GDM1 (cell line): ENCODE measurements at regions not wholly inside any gene's neighbourhood (a gene's known extent, or its start where the extent isn't known, plus 50 kb on each side); places are given as distances from the start of the nearest gene placed in this dataset.
"Not testable (repeated sequence)": the region's sequence is repeated elsewhere in the genome, so short reads cannot be mapped to it uniquely, and the experiment has no call there.

Source experiments
- DNase-seq: peaks from one replicate; lab custom pipeline; 2025; lab: John Stamatoyannopoulos, UW

DNA sequence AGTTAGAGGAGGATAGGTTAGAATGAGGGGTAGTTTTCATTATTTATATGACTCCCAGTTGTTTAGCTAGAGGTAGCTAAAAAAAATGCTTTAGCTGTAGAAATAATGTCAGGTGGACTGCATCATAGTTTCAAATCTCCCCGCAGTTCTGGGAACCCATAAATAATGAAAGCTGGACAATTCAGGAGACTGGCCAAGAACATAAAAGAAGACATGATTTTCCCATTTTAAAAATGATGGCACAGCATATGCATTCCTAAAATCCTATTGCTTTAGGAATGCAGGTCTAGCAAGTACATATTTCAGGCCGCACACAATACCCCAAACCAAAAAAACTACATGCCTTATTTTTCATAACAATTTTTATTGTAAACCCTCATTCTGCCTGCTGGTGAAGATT lies 143.3 kb downstream of the CTH start:
- DNase-seq: no peak

DNA sequence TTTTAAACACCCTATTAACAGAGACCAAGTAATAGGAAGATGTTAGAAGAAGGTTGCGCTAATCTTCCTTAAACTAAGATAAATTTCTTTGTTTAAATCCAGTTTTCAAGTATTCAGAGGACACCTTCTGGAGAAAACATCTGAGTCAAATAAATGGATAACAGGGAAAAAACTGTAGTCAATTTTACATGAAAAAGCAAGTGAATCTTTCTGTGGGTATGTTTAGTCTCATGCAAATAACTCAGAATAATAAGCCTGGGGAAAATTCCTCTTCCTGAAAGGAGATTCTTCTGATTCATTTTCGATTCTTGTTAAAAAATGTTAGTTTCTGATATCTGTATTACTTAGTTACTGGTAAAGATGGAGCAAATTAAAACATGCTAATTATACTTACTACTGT lies 145.5 kb downstream of the CTH start:
- DNase-seq: no peak

DNA sequence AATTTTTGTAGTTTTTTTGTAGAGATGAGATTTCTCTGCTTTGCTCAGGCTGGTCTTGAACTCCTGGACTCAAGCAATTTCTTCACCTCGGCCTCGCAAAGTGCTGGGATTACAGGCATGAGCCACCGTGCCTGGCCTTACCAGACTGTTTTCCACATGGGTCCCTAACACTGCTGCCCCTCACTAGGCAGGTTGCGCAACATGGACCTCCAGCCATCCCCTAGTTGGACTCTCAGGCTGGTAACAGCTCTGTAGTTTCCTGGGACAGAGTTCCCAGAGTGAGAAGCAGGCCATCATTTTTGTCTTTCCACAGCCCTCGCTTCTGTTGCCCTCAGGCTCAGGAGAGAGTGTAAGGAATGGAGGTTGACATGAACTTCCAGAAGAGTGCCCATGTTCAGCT lies 156.1 kb downstream of the CTH start:
- DNase-seq: no peak

DNA sequence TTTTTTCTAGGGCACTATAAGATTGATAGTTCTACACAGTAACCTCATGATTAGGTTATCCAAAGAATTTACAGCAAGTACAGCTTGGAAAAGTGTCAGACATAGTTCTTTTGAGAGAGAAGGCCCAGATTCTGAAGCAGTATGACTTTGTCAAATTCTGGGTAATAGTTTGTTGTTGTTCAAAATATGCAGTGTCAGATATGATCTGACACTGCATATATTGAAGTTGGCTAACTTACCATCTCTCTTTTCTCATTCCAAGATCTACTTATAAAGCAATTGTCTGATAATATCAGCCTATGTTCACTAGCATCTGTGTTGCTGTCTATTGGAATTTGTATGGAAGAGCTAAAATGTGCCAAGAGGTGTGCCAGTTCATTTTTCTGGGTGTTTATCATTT lies 160.1 kb downstream of the CTH start:
- no peak for DNase-seq

DNA sequence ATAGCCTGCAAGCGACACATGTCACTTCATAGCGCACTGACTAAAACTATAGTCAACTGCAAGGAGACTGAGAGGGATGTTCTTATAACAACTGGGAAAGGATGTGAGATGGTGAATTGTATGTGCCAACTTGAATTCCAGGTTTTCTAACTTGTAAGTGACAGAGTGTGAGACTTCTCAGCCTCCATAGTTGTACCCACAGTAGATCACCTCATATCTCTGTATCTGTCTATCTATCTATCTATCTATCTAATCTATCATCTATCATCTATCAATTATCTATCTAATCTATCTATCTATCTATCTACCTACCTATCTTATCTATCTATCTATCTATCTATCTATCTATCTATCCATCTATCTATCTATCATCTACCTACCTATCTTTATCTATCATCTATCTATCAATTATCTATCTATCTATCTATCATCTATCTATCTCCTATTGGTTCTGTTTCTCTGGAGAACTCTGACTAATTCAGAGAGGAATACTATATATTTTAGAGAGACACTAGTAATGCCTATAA lies 162.3 kb downstream of the CTH start:
- DNase-seq: no peak

DNA sequence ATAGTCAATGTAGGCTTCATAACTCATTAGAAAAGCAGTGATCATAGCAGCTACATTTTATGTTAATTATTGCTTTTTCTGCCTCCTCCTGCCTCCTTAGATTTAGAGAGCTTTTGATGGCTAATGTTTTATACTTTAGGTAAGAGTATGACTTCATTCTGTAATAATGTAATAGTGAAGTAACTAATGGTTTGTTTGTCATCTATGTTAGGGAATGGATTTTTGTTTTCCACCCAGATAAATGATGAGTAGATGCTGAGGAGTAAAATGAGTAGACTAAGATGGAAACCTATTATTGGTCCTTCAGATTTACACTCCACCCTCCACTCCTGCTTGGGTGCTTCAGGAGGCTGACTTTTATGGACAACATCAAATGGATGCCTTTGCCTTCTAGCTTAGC lies 170.6 kb downstream of the CTH start:
- no peak for DNase-seq

DNA sequence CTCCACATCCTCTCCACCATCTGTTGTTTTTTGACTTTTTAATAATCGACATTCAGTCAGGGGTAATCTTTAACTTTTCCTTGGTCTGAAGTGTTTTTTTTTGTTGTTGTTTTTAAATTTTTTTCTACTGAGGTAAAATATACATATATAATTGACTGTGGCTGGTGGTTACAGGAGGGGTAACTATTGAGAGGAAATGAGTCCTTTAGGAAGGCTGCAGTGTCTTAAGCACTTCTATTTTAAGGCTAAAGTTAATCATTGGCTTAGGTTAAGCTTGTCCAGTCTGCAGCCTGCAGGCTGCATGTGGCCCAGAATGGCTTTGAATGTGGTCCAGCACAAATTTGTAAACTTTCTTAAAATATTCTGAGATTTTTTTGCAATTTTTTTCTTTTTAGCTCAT lies 172.5 kb downstream of the CTH start:
- no peak for DNase-seq

DNA sequence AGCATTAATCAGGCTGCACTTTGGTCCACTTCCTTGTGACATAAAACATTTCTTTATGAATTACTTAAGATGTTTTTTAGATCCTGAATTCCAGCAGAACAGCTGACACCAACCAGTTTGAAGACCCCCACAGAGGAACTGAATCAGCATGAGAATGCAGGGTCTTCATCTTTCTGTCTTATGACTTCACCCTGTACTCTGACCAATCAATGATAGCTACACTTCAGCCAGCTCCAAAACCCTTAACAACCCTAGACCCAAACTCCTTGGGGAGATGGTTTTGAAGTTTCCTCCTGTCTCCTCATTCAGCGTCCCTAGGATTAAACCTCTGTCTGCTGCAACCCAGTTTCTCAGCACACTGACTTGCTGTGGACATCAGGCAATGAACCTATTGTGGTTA lies 175.0 kb downstream of the CTH start:
- DNase-seq: no peak

DNA sequence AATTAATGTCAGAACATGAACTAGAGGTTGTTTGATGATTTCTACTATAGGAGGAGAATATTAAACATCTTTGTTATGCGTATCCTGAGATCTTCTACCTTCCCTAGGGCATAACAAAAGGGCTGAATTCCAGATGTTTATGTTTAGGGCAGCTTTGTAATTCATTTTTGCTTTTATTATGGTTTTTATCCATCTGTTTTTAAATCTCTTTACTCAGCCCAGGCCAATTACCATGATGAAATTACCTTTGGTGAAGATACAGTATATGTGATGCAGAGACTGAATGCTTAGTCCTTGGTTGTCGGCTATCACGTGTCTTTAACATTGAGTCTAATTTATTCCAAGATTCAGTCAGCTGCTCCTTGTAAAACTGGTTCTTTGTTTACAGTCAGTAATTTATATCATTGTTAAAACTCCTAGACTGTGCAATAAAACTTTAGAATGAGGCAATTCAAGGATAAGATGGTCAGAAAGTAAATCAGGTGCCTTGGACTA lies 176.9 kb downstream of the CTH start:
- DNase-seq: no peak

DNA sequence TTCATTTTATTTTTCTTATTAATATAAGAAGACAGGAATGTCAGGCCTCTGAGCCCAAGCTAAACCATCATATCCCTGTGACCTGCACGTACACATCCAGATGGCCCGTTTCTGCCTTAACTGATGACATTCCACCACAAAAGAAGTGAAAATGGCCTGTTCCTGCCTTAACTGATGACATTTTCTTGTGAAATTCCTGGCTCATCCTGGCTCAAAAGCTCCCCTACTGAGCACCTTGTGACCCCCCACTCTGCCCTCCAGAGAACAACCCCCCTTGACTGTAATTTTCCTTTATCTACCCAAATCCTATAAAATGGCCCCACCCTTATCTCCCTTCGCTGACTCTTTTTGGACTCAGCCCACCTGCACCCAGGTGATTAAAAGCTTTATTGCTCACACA lies 182.5 kb downstream of the CTH start:
- DNase-seq: not testable (repeated sequence)

DNA sequence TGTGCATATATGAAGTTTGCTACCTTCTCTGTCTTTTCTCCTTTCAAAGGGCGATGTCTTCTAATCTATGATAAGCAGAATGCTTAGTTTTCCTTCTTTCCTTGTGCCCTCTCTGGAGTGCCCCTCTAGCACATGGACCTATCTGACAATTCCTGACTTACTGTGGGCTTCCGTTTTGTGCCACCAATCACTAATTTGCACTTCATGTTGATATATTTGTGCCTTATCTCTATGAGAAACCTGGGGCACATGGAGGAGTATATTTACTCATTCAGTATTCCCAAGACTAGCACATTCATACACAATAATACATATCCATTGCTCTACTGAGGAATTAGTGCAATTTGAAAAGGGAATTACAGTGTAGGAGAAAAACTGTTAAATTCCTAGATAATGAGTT lies 197.7 kb downstream of the CTH start:
- no peak for DNase-seq

DNA sequence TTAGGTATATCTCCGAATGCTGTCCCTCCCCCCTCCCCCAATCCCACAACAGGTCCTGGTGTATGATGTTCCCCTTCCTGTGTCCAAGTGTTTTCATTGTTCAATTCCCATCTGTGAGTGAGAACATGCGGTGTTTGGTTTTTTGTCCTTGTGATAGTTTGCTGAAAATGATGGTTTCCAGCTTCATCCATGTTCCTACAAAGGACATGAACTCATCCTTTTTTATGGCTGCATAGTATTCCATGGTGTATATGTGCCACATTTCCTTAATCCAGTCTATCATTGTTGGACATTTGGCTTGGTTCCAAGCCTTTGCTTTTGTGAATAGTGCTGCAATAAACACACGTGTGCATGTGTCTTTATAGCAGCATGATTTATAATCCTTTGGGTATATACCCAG lies 199.1 kb downstream of the CTH start:
- not testable (repeated sequence) for DNase-seq

DNA sequence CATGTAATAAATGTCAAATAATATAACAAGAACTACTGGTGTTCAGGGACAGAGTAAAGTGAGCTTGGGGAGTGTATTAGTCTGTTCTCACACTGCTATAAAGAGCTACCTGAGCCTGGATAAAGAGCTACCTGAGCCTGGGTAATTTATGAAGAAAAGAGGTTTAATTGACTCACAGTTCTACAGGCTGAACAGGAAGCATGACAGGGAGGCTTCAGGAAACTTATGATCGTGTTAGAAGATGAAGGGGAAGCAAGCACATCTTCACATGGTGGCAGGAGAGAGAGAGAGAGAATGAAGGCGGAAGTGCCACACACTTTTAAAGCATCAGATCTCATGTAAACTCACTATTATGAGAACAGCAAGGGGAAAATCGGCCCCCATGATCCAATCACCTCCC lies 205.9 kb downstream of the CTH start:
- DNase-seq: no peak

DNA sequence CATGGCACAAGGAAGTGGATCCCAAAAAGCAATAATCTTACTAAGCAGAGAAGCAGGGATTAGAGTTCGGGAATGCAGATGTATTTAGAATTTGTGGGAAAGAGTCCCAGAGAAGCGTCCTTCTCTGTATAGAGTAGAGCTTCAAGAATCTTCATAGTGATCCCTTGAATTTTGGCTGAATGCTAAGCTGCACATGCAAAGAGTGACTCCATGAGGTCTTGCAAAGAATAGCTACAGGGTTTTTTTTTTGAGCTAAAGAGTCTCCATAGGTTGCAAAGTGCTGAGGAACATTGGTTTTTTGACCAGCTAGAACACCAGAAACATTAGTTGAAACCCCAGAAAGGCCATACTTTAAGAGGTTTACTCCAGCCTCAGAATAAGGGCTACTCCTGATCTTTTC lies 206.7 kb downstream of the CTH start:
- no peak for DNase-seq

DNA sequence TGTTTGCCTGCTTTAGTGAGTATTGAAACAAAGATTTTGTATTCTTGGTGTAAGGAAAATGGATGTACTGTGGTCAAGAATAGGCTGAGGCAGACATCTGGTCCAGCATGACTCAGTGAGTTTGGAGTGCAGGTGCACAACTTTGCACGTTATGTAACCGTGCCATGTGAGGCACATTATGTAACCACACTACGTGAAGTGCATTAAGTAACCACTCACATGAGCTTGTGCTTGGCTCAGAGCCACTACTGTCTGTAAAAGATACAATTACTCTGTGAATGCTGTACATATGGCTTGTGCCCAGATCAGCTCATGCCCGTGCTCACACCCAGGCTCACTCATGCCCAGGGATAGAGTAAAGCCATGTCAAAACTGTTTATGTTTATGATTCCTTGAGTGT lies 216.8 kb downstream of the CTH start:
- DNase-seq: no peak

DNA sequence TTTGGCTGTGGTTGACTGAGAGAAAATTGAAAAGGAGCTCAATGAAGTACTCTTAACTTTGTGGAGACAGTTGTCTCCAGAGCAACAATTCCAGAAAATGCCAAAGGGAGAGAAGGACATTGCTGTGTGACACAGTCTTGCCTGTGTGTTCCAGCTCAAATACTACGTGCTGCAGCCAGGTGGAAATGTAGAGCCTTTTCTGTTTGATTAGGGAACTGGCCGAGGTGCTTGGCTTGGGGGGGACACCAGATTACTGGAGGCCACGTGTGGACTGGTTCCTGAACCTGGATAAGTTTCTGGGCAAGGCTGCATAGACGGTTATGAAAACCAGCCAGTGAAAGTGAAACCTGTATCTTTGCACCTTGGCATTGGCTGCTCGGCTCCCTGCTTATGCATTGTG lies 217.9 kb downstream of the CTH start:
- DNase-seq: no peak

DNA sequence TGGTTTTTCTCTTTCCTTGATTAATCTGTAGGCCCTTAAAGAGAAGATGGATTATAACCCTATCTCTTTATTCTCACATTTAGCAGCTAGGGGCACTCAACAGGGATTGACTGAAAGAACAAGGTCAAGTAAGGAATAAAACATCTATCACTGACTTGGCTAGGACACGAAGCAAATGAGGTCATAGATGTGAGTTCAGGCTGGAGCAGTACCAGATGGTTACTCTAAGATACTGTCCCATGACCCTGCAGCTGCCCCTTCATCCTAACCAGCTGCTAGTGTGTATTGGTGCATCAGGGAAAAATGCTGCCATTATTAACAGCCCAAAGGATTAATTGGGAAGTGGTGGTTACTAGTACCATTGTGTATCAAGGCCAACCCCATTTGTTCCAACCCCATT lies 221.9 kb downstream of the CTH start:
- no peak for DNase-seq

DNA sequence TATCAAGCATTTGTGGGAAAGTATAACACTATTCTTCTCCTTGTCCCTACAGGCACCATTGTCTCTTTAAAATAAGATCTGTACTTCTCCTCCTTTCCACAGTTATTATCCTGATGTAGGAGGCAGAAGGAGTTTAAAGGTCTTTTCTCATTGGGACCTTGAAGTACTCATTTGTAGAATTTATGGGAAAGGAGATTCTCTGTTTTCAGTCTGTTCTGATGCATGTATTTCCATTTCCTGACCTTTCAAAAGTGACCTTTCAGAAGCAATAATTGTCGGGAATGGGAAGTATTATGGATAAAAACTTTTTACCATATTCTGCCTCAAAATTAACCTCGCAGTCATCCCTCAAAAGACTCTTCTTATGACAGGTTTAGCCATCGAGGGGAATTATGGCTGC lies 224.8 kb downstream of the CTH start:
- DNase-seq: no peak

DNA sequence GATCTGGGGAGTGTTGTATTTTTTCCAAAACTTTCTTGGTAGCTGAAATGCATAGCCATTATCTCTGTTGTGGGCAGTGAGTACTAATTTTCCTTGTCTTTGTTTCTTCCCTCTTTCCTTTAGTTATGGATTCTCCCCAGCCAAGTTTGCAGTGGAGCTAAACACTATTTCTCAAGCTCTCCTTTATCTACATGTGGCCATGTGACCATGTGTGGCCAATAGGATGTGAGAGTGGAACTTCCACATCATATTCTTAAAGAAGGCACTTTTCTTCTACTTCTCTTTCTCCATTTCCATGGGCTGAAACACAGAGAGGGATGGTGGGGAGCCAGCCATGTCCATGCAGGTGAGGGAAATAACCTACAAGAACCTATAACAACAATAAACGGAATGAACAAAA lies 230.8 kb downstream of the CTH start:
- DNase-seq: no peak

DNA sequence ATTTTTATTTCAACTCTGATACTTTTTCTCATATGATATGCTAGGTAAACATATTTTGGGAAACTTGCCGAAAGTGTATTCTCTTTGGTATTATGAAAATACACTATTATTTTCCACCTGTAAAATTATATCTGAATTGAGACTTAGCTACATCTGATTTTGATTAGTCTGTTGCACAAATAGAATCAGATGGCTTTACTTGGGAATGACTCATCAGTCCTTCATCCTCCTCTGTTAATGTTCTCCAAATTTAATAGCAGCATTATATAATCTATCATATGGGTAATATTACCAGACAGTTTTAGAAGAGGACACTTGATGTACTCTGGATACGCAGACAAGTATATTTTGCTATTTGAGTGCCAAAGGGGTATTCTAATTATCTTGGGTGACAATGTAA lies 245.3 kb downstream of the CTH start:
- no peak for DNase-seq

DNA sequence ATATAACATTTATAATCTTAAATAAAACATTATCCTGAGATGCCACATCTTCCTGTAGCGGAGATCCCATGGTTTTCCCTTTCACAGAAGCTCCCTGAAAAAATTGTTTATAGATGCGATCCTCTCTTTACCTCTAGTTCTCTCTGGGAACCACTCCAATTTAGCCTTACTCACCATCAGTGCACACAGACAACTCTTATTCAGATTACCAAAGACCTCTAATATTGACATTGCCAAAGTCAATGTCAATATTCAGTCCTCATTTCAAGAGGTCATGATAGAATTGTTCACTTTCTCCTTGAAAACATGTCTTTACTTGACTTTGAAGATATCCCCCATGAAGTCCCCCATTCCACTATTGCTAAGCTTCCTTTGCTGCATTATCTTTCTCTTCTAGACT lies 248.8 kb downstream of the CTH start:
- DNase-seq: no peak

DNA sequence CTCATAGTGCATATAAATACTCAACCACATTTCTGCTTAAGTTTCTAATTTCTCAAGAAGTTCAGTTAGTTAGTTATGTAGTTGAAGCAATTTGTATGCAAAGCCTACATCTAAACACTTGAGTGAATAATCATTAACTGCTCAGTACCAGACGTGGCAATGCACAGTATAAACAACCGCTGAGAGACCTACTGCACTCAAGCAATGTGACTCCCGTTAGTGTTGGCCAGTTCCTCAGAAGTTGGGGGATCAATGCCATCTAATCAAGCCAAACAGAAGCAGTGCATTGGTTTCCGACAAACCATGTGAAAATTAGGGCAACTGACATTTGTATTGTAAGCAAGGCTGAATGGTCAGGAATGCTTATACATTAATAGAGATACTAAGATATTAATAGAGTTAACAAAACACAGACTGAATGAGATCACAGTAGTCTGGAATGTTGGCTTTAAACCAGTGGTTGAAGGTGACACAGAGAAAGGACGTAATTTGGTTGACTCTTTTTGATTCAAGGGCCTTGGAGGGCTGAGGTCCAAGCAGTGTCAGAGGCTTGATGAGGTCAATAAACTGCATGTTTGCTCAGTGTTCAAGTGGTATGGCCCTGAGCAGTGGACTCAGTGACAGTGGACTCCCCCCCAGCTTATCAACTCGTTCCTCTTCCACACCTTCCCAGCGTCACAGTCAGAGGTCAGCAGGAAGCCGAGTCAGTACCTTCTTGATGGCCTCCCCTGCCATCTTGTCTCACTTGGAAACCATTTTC lies 255.5 kb downstream of the CTH start:
- DNase-seq: no peak

DNA sequence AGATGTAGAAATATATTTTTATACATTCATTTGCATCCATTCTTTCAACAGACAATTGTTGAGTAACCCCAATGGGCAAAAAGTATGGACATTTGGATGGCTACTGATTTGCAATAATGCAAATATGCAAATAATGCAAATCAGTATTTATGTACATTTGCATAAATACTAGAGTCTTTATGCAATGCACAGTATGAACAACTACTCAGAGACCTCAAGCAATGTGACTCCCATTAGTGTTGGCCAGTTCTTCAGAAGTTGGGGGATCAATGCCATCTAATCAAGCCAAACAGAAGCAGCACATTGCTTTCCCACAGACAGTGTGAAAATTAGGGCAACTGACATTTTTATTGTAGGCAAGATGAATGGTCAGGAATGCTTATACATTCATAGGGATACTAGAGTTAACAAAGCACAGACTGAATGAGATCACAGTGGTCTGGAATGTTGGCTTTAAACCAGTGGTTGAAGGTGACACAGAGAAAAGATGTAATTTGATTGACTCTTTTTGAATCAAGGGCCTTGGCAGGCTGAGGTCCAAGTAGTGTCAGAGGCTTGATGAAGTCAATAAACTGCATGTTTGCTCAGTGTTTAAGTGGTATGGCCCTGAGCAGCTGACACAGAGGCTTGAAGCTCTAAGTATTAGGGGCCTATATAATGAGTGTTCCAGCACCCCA lies 256.6 kb downstream of the CTH start:
- no peak for DNase-seq

DNA sequence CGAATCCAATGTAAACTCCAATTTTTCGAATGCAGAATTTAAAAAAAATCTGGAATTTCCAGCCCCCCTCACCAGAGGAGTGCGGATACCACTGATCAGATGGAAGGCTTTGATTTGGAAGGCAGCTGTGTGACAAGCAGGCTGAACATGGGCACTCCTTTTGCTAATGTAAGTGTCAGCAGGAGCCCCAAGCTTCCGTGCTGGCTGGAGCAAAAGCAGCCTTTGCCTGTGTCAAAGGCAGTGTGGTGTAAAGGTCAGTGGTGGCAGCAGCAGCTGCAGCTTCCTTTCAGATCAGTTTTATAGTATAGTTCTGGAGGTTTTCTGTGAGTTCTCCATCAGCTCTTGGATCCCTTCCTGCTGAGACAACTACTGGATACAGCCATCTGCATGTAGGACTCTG lies 259.9 kb downstream of the CTH start:
- DNase-seq: no peak
